C4-2B (cell line): ENCODE measurements at regions not wholly inside any gene's neighbourhood (a gene's known extent, or its start where the extent isn't known, plus 50 kb on each side); places are given as distances from the start of the nearest gene placed in this dataset.

Source experiments
- CTCF ChIP-seq: fragments of 450-650 bp; conservative IDR thresholded peaks from 2 replicates; pipeline ENCODE4 v1.5.1; 2017; ENCODE audit warnings: mild to moderate bottlenecking
- ZFX ChIP-seq: fragments of 450-650 bp; IDR thresholded peaks from 2 replicates; pipeline ENCODE4 v1.6.1; 2017

GRCh38 chr2:53429901-53430300 lies 337.7 kb upstream of the CHAC2 start:
- TF ChIP-seq CTCF (no peak), ZFX (no peak)
